ENCODE measurements at regions not wholly inside any gene's neighbourhood (a gene's known extent, or its start where the extent isn't known, plus 50 kb on each side); places are given as distances from the start of the nearest gene placed in this dataset.
A peak's percentile ranks its signal among the peaks of the same experiment; 100 is the strongest.
"Not testable (repeated sequence)": the region's sequence is repeated elsewhere in the genome, so short reads cannot be mapped to it uniquely, and the experiment has no call there.

DNA sequence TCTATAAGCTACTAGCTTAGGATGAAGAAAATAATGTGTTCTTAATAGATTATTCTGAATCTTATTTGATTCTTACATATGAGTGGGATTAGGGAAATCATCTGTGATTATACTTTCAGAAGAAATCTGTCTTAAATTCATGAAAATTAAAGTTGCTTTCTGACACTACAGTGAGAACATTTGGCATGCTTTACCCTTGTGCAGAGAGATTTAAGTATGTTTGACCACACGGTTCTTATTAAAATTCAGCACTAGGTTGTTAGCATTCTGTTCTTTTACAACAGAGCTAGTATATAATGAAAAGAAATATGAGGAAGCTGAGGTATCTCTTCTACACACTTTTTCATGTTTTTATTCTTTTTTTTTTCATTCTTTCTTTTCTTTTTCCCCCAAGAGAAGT is 2723.9 kb downstream of the PCDH9 start:
- Histone ChIP-seq H3K9me3 (replicated peaks; ENCODE audit: low read length) (no peaks in the 10 kb centered on the region), H3K27me3 (ENCODE audit: control insufficient read depth, insufficient read depth, low read length) (no peaks in the 10 kb centered on the region)

DNA sequence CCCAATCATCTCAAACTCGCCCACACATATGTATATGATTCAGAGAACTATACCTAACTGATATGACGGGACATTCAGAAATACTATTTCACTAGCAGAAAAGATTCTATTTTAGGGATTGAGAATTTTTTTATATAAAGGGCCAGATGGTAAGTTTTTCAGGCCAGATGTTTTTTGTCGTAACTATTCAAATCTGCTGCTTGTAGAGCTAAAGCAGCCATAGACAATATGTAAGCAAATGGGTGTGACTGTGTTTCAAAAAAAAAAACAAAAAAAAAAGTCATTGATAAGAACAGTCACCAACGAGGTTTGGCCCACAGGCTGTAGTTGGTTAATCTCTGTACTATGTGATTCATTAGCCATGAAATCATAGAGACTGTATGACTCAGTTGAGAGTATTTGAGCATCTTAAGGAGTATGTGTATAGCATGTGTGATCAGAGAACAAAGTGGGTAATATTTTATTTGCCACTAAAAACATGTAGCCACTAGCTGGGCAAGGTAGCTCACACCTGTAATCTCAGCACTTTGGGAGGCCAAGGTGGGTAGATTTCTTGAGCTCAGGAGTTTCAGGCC is 2724.7 kb downstream of the PCDH9 start:
- no peak overlapping the region for H3K9ac ChIP-seq (ENCODE audit: low read depth, low read length)
- H3K4me3 ChIP-seq (ENCODE audit: low read length) = no peak overlapping the region
- H3K4me1 ChIP-seq (ENCODE audit: control insufficient read depth, insufficient read depth, low read length) = no peaks in the 10 kb centered on the region
- no peak overlapping the region for H3K4me2 ChIP-seq (ENCODE audit: low read length)
- no peaks in the 10 kb centered on the region for H3K9me3 ChIP-seq (replicated peaks; ENCODE audit: low read length)
- no peaks in the 10 kb centered on the region for H3K27me3 ChIP-seq (ENCODE audit: control insufficient read depth, insufficient read depth, low read length)
- H3K36me3 ChIP-seq (ENCODE audit: insufficient read depth, low read length) = no peaks in the 10 kb centered on the region

More for the DNA sequence above, 2723.9 kb downstream of the PCDH9 start:
- Histone ChIP-seq H3K9ac (ENCODE audit: low read depth, low read length) (no peak overlapping the region), H3K4me3 (ENCODE audit: low read length) (no peak overlapping the region), H3K4me2 (ENCODE audit: low read length) (no peak overlapping the region), H3K4me1 (ENCODE audit: control insufficient read depth, insufficient read depth, low read length) (no peaks in the 10 kb centered on the region), H3K36me3 (ENCODE audit: insufficient read depth, low read length) (no peaks in the 10 kb centered on the region)

DNA sequence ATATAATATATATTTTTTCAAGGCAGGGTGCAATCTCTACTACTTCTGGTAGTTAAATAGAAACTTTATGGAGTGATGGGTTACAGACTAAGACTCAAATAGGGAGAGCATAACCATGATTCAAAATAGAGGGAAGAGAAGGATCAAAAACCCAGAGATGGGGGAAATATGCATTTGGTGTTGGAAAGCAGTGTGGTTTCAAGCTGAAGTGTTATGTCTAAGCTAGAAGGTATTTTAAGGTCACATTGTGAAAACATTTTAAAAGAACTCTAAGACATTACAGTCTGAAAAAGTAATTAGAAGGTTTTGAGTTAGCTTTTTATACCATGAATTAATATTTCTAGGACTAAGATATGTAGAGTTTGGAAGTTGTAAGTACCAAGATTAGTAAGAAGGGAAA is 2741.4 kb downstream of the PCDH9 start:
- no peaks in the 10 kb centered on the region for H3K4me1 ChIP-seq (ENCODE audit: control insufficient read depth, insufficient read depth, low read length)
- no peak overlapping the region for H3K9ac ChIP-seq (ENCODE audit: low read depth, low read length)
- no peak overlapping the region for H3K4me2 ChIP-seq (ENCODE audit: low read length)
- H3K27me3 ChIP-seq (ENCODE audit: control insufficient read depth, insufficient read depth, low read length) = no peaks in the 10 kb centered on the region
- H3K9me3 ChIP-seq (replicated peaks; ENCODE audit: low read length) = no peaks in the 10 kb centered on the region
- H3K36me3 ChIP-seq (ENCODE audit: insufficient read depth, low read length) = no peaks in the 10 kb centered on the region
- no peak overlapping the region for H3K4me3 ChIP-seq (ENCODE audit: low read length)

DNA sequence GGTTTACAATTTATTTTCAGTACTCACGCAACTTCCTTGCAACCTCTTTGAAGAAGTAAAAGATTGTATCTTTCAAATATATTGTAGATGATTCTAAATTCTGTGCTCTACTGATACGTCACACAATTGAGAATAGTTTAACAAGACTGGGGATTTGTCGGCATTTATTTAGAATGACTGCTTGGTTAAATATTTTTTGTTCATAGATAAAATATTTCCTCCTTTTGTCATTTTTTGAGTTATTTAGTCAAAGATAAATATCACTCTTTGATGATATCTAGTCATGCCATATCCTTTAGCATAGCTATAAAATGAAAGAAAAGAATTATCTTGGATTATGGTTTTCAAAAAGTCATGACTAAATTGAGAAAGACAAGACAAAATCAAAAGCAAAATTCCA is 2747.8 kb downstream of the PCDH9 start:
- no peak overlapping the region for H3K9ac ChIP-seq (ENCODE audit: low read depth, low read length)
- H3K4me2 ChIP-seq (ENCODE audit: low read length) = no peak overlapping the region
- no peak overlapping the region for H3K4me3 ChIP-seq (ENCODE audit: low read length)
- H3K4me1 ChIP-seq (ENCODE audit: control insufficient read depth, insufficient read depth, low read length) = peaks cover 5% of the 10 kb centered on the region
- H3K36me3 ChIP-seq (ENCODE audit: insufficient read depth, low read length) = no peaks in the 10 kb centered on the region
- no peaks in the 10 kb centered on the region for H3K27me3 ChIP-seq (ENCODE audit: control insufficient read depth, insufficient read depth, low read length)
- no peaks in the 10 kb centered on the region for H3K9me3 ChIP-seq (replicated peaks; ENCODE audit: low read length)

GRCh38 chr13:64480672-64481071 is 2749.5 kb downstream of the PCDH9 start:
- H3K9me3 ChIP-seq (replicated peaks; ENCODE audit: low read length) = no peaks in the 10 kb centered on the region
- H3K36me3 ChIP-seq (ENCODE audit: insufficient read depth, low read length) = no peaks in the 10 kb centered on the region
- H3K27me3 ChIP-seq (ENCODE audit: control insufficient read depth, insufficient read depth, low read length) = no peaks in the 10 kb centered on the region
- H3K4me3 ChIP-seq (ENCODE audit: low read length) = no peak overlapping the region
- peaks cover 5% of the 10 kb centered on the region for H3K4me1 ChIP-seq (ENCODE audit: control insufficient read depth, insufficient read depth, low read length)
- no peak overlapping the region for H3K4me2 ChIP-seq (ENCODE audit: low read length)
- no peak overlapping the region for H3K9ac ChIP-seq (ENCODE audit: low read depth, low read length)

DNA sequence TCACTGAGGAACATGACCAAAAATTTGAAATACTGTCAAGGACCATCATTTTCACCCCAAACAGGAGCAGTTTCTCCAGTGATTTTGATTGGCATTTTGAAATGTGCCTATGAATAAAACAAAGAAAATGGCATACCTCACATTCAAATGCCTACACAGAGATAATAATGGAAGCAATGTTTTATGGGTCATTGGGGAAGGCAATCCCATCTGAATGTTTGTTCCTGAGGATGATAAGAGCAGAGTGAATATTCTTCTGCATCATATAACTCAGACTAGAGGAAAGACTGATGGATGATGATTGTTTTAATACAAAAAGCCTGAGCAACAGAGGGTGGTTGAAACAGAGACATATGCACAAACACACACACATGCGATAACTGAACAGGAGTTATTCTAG is 2749.9 kb downstream of the PCDH9 start:
- Histone ChIP-seq H3K27me3 (ENCODE audit: control insufficient read depth, insufficient read depth, low read length) (no peaks in the 10 kb centered on the region), H3K4me1 (ENCODE audit: control insufficient read depth, insufficient read depth, low read length) (peaks cover 5% of the 10 kb centered on the region), H3K9ac (ENCODE audit: low read depth, low read length) (no peak overlapping the region), H3K4me2 (ENCODE audit: low read length) (no peak overlapping the region), H3K4me3 (ENCODE audit: low read length) (no peak overlapping the region), H3K36me3 (ENCODE audit: insufficient read depth, low read length) (no peaks in the 10 kb centered on the region), H3K9me3 (replicated peaks; ENCODE audit: low read length) (no peaks in the 10 kb centered on the region)

DNA sequence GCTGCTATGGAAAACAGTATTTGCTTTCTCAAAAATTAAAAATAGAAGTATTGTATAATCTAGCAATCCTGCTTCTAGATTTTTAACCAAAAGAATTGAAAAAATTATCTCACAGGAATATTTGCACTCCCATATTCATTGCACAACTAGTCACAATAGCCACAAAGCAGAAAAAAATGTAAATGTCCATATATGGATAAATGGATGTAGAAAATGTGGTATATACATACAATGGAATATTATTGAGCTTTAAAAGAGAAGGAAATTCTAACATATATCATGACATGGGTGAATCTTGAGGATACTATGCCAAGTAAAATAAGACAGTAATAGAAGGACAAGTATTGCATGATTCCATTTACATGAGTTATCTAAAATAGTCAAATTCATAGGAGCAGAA is 2753.0 kb downstream of the PCDH9 start:
- H3K36me3 ChIP-seq (ENCODE audit: insufficient read depth, low read length) = no peaks in the 10 kb centered on the region
- peaks cover 5% of the 10 kb centered on the region for H3K4me1 ChIP-seq (ENCODE audit: control insufficient read depth, insufficient read depth, low read length)
- no peaks in the 10 kb centered on the region for H3K27me3 ChIP-seq (ENCODE audit: control insufficient read depth, insufficient read depth, low read length)
- H3K9ac ChIP-seq (ENCODE audit: low read depth, low read length) = no peak overlapping the region
- H3K4me2 ChIP-seq (ENCODE audit: low read length) = no peak overlapping the region
- H3K4me3 ChIP-seq (ENCODE audit: low read length) = no peak overlapping the region
- H3K9me3 ChIP-seq (replicated peaks; ENCODE audit: low read length) = no peaks in the 10 kb centered on the region

DNA sequence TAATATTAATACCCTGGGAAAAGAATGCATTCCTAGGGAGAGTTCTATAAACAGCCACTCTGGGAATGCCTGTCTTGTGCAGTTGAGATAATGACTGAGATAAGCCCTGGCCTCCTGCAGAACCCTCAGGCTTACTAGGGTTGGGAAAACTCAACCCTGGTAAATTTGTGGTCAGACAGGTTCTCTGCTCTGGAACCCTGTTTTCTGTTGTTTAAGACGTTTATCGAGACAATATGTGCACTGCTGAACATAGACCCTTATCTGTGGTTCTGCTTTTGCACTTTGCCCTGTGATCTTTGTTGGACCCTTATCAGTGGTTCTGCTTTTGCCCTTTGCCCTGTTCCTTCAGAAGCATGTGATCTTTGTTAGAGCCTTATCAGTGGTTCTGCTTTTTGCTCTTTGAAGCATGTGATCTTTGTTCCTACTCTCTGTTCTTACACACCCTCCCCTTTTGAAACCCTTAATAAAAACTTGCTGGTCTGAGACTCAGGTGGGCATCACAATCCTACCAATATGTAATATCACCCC is 2754.0 kb downstream of the PCDH9 start:
- not testable (repeated sequence) for H3K9ac ChIP-seq (ENCODE audit: low read depth, low read length); H3K4me1 ChIP-seq (ENCODE audit: control insufficient read depth, insufficient read depth, low read length); H3K9me3 ChIP-seq (replicated peaks; ENCODE audit: low read length); H3K27me3 ChIP-seq (ENCODE audit: control insufficient read depth, insufficient read depth, low read length); H3K4me2 ChIP-seq (ENCODE audit: low read length); H3K4me3 ChIP-seq (ENCODE audit: low read length); H3K36me3 ChIP-seq (ENCODE audit: insufficient read depth, low read length)

GRCh38 chr13:64471916-64472315 is 2758.2 kb downstream of the PCDH9 start:
- H3K27me3 ChIP-seq (ENCODE audit: control insufficient read depth, insufficient read depth, low read length) = no peaks in the 10 kb centered on the region

DNA sequence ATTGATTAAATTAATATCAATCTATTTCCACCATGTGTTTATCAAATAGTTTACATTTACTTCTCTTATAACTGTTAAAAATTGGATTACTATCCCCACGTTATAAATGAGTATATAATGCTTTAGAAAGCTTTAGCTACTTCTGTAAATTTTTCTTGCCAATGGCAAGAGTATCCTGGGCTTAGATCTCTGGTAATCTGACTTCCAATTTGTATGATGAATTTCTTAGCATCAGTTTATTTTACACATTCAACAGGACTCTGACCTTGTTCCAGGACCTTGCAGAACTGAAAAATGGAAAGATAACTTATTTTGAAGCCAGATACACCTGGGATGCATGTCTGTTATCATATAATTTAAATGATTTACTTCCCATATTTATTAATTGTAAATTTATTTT is 2759.4 kb downstream of the PCDH9 start:
- no peak overlapping the region for H3K9ac ChIP-seq (ENCODE audit: low read depth, low read length)
- H3K27me3 ChIP-seq (ENCODE audit: control insufficient read depth, insufficient read depth, low read length) = no peaks in the 10 kb centered on the region
- H3K4me3 ChIP-seq (ENCODE audit: low read length) = no peak overlapping the region
- H3K4me1 ChIP-seq (ENCODE audit: control insufficient read depth, insufficient read depth, low read length) = no peaks in the 10 kb centered on the region
- no peaks in the 10 kb centered on the region for H3K36me3 ChIP-seq (ENCODE audit: insufficient read depth, low read length)
- H3K9me3 ChIP-seq (replicated peaks; ENCODE audit: low read length) = no peaks in the 10 kb centered on the region
- no peak overlapping the region for H3K4me2 ChIP-seq (ENCODE audit: low read length)

More at GRCh38 chr13:64471916-64472315, 2758.2 kb downstream of the PCDH9 start:
- Histone ChIP-seq H3K9me3 (replicated peaks; ENCODE audit: low read length) (no peaks in the 10 kb centered on the region), H3K4me2 (ENCODE audit: low read length) (peak overlapping the region; percentile 16), H3K4me3 (ENCODE audit: low read length) (no peak overlapping the region), H3K36me3 (ENCODE audit: insufficient read depth, low read length) (no peaks in the 10 kb centered on the region), H3K9ac (ENCODE audit: low read depth, low read length) (no peak overlapping the region), H3K4me1 (ENCODE audit: control insufficient read depth, insufficient read depth, low read length) (no peaks in the 10 kb centered on the region)

DNA sequence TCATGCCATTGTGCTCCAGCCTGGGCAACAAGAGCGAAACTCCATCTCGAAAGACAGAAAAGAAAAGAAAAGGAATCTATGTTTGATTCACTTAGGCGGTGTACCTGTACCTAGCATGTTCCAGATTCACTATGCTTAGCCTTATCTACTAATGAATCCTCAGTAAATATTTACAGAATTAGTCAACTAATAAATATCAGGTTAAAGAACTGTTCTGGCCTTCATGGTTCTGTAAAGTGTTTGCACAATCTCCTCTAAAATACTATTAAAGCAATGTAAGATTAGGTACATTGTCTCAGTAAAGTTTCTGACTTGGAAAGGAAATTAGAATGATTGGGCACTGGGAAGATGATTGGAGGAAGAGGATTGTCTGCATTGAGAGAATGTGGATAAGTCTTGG is 2770.4 kb downstream of the PCDH9 start:
- Histone ChIP-seq H3K9me3 (replicated peaks; ENCODE audit: low read length) (no peaks in the 10 kb centered on the region), H3K4me2 (ENCODE audit: low read length) (no peak overlapping the region), H3K4me3 (ENCODE audit: low read length) (no peak overlapping the region), H3K4me1 (ENCODE audit: control insufficient read depth, insufficient read depth, low read length) (peaks cover 22% of the 10 kb centered on the region), H3K27me3 (ENCODE audit: control insufficient read depth, insufficient read depth, low read length) (no peaks in the 10 kb centered on the region), H3K9ac (ENCODE audit: low read depth, low read length) (no peak overlapping the region), H3K36me3 (ENCODE audit: insufficient read depth, low read length) (no peaks in the 10 kb centered on the region)

- Histone ChIP-seq H3K4me1 (ENCODE audit: control insufficient read depth, insufficient read depth, low read length) (peaks cover 22% of the 10 kb centered on the region), H3K27me3 (ENCODE audit: control insufficient read depth, insufficient read depth, low read length) (no peaks in the 10 kb centered on the region), H3K9ac (ENCODE audit: low read depth, low read length) (no peak overlapping the region), H3K4me2 (ENCODE audit: low read length) (peak overlapping the region; percentile 39), H3K9me3 (replicated peaks; ENCODE audit: low read length) (no peaks in the 10 kb centered on the region), H3K36me3 (ENCODE audit: insufficient read depth, low read length) (no peaks in the 10 kb centered on the region), H3K4me3 (ENCODE audit: low read length) (no peak overlapping the region)
These were observed 2772.2 kb downstream of the PCDH9 start for GRCh38 chr13:64457976-64458375.

Measured in skeletal muscle satellite cell (primary cell).